Uterus (tissue), 2 donors: ENCODE measurements at regions not wholly inside any gene's neighbourhood (a gene's known extent, or its start where the extent isn't known, plus 50 kb on each side); places are given as distances from the start of the nearest gene placed in this dataset.
"Not testable (repeated sequence)": the region's sequence is repeated elsewhere in the genome, so short reads cannot be mapped to it uniquely, and the experiment has no call there.

Experiments used
- CTCF ChIP-seq, 4 experiments: fragments of 200-600 bp in 2 of 4; fragments of 450-650 bp in 2 of 4; sonication (generic) in 2 of 4; IDR thresholded peaks; one replicate each; pipeline ENCODE4 v1.5.1; 2016 to 2019; ENCODE audit warnings: antibody characterized with exemption in 4 of 4, mild to moderate bottlenecking in 2 of 4, moderate library complexity in 1 of 4
- POLR2A ChIP-seq, 2 donors: fragments of 450-650 bp; IDR thresholded peaks; one replicate each; pipeline ENCODE4 v1.6.1; 2016; ENCODE audit warnings: antibody characterized with exemption in 2 of 2, mild to moderate bottlenecking in 1 of 2, moderate library complexity in 1 of 2

DNA sequence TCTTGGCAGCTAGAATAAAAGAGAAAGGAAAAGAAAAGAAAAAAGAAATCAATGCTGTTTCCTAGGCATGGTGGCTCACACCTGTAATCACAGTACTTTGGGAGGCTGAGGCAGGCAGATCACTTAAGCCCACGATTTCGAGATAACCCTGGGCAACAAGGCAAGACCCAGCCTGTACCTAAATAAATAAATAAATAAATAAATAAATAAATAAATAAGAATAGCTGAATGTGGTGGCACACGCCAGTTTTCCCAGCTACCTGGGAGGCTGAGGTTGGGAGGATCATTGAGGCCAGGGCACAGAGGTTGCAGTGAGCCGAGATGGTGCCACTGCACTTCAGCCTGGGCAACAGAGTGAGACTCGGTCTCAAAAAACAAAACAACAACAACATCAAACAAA, 705.0 kb upstream of the SEMA3D start:
- not testable (repeated sequence) for TF ChIP-seq POLR2A, CTCF (IDR thresholded peaks at IDR 0.05)
